Smooth muscle cell (in vitro differentiated cells): ENCODE measurements at regions not wholly inside any gene's neighbourhood (a gene's known extent, or its start where the extent isn't known, plus 50 kb on each side); places are given as distances from the start of the nearest gene placed in this dataset.

Experiments used
- DNase-seq: peaks from one replicate; lab custom pipeline; 2025; ENCODE audit not compliant: unreplicated experiment; lab: John Stamatoyannopoulos, UW
- H2AFZ ChIP-seq: fragments of 200-600 bp; sonication (generic); 2 replicates; pipeline ENCODE4 v1.6.0; 2016; ENCODE audit warnings: antibody characterized with exemption, low read depth, mild to moderate bottlenecking
- H3F3A ChIP-seq: fragments of 200-600 bp; sonication (generic); 2 replicates; pipeline ENCODE4 v1.6.0; 2017; ENCODE audit warnings: antibody characterized with exemption, low read depth
- H3K27ac ChIP-seq: fragments of 200-600 bp; sonication (generic); 2 replicates; pipeline ENCODE4 v1.5.1; 2016; ENCODE audit warnings: low read depth, mild to moderate bottlenecking
- H3K27me3 ChIP-seq: fragments of 200-600 bp; sonication (generic); 2 replicates; pipeline ENCODE4 v1.6.1; 2016; ENCODE audit warnings: low read depth, mild to moderate bottlenecking
- H3K36me3 ChIP-seq: fragments of 200-600 bp; sonication (generic); 2 replicates; pipeline ENCODE4 v1.5.1; 2016; ENCODE audit warnings: low read depth
- H3K4me1 ChIP-seq: fragments of 200-600 bp; sonication (generic); 2 replicates; pipeline ENCODE4 v1.5.1; 2016; ENCODE audit warnings: low read depth
- H3K4me2 ChIP-seq: fragments of 200-600 bp; sonication (generic); 2 replicates; pipeline ENCODE4 v1.6.0; 2016; ENCODE audit warnings: mild to moderate bottlenecking
- H3K4me3 ChIP-seq: fragments of 200-600 bp; sonication (generic); 2 replicates; pipeline ENCODE4 v1.5.1; 2016; ENCODE audit warnings: mild to moderate bottlenecking
- H3K79me2 ChIP-seq: fragments of 200-600 bp; sonication (generic); 2 replicates; pipeline ENCODE4 v1.6.0; 2016; ENCODE audit warnings: low read depth, mild to moderate bottlenecking
- H3K9ac ChIP-seq: fragments of 200-600 bp; sonication (generic); 2 replicates; pipeline ENCODE4 v1.6.0; 2016; ENCODE audit warnings: low read depth
- H3K9me3 ChIP-seq: fragments of 200-600 bp; sonication (generic); replicated peaks from 2 replicates; pipeline ENCODE4 v1.5.1; 2016; ENCODE audit warnings: low read depth
- H4K20me1 ChIP-seq: fragments of 200-600 bp; sonication (generic); 2 replicates; pipeline ENCODE4 v1.6.0; 2016; ENCODE audit warnings: low read depth
- CTCF ChIP-seq: fragments of 200-600 bp; sonication (generic); IDR thresholded peaks from 2 replicates; pipeline ENCODE4 v1.5.1; 2017; ENCODE audit warnings: borderline replicate concordance, mild to moderate bottlenecking, antibody characterized with exemption; ENCODE audit not compliant: insufficient read depth, poor library complexity, severe bottlenecking
- WGBS: methylation state at CpG from one replicate; pipeline ENCODE4 v1.1.7; 2016; ENCODE audit warnings: low lambda C conversion rate; 5-methylcytosine and 5-hydroxymethylcytosine counted together

- Histone ChIP-seq H3K4me3 (no peak overlapping the region), H3K27ac (no peak overlapping the region), H3K4me2 (no peak overlapping the region), H3K27me3 (no peaks in the 10 kb centered on the region), H3K36me3 (no peaks in the 10 kb centered on the region), H3K79me2 (no peaks in the 10 kb centered on the region), H3K9me3 (no peaks in the 10 kb centered on the region), H3K9ac (no peak overlapping the region), H3F3A (no peaks in the 10 kb centered on the region), H2AFZ (no peak overlapping the region), H3K4me1 (no peaks in the 10 kb centered on the region), H4K20me1 (no peaks in the 10 kb centered on the region)
- TF ChIP-seq CTCF = peak; percentile 27
- WGBS = 93% methylated on average over 1 of the region's 1 CpG
- no peak for DNase-seq
These were observed 121.1 kb downstream of the SPATA18 start for GRCh38 chr4:52172166-52172565.

GRCh38 chr4:52173470-52174045, 122.5 kb downstream of the SPATA18 start:
- no peaks in the 10 kb centered on the region for H3K27me3 ChIP-seq
- no peaks in the 10 kb centered on the region for H4K20me1 ChIP-seq
- no peak for TF ChIP-seq CTCF
- H3K36me3 ChIP-seq = no peaks in the 10 kb centered on the region
- no peaks in the 10 kb centered on the region for H3K9me3 ChIP-seq
- H3K79me2 ChIP-seq = no peaks in the 10 kb centered on the region
- no peak overlapping the region for H3K4me3 ChIP-seq
- H3K4me1 ChIP-seq = no peaks in the 10 kb centered on the region
- no peak overlapping the region for H3K9ac ChIP-seq
- H3K27ac ChIP-seq = no peak overlapping the region
- no peaks in the 10 kb centered on the region for H3F3A ChIP-seq
- WGBS = 86% methylated on average over 2 of the region's 2 CpGs
- H3K4me2 ChIP-seq = no peak overlapping the region
- no peak for DNase-seq
- H2AFZ ChIP-seq = no peak overlapping the region

- H3K79me2 ChIP-seq = no peaks in the 10 kb centered on the region
- no peak overlapping the region for H3K9ac ChIP-seq
- no peaks in the 10 kb centered on the region for H3K27me3 ChIP-seq
- H3K4me1 ChIP-seq = no peaks in the 10 kb centered on the region
- no peak overlapping the region for H3K27ac ChIP-seq
- no peaks in the 10 kb centered on the region for H3F3A ChIP-seq
- no peaks in the 10 kb centered on the region for H4K20me1 ChIP-seq
- H3K4me2 ChIP-seq = no peak overlapping the region
- TF ChIP-seq CTCF = no peak
- no peak overlapping the region for H2AFZ ChIP-seq
- 87% methylated on average over 1 of the region's 1 CpG for WGBS
- no peak overlapping the region for H3K4me3 ChIP-seq
- H3K36me3 ChIP-seq = no peaks in the 10 kb centered on the region
- no peak for DNase-seq
- H3K9me3 ChIP-seq = no peaks in the 10 kb centered on the region
These were observed 136.5 kb downstream of the SPATA18 start for GRCh38 chr4:52187603-52188002.

- Histone ChIP-seq H4K20me1 (no peaks in the 10 kb centered on the region), H3K79me2 (no peaks in the 10 kb centered on the region), H3K27ac (no peak overlapping the region), H3K27me3 (no peaks in the 10 kb centered on the region), H3K9ac (no peak overlapping the region), H3K9me3 (no peaks in the 10 kb centered on the region), H2AFZ (no peak overlapping the region), H3F3A (no peaks in the 10 kb centered on the region), H3K36me3 (no peaks in the 10 kb centered on the region), H3K4me2 (no peak overlapping the region), H3K4me1 (no peaks in the 10 kb centered on the region), H3K4me3 (no peak overlapping the region)
- DNase-seq = no peak
- WGBS = 85% methylated on average over 2 of the region's 2 CpGs
- TF ChIP-seq CTCF = no peak
These were observed 140.9 kb downstream of the SPATA18 start for GRCh38 chr4:52192001-52192400.
